Vagina (tissue), 2 donors: ENCODE measurements at regions not wholly inside any gene's neighbourhood (a gene's known extent, or its start where the extent isn't known, plus 50 kb on each side); places are given as distances from the start of the nearest gene placed in this dataset.

Experiments
- DNase-seq, 2 donors: peaks; one replicate each; pipeline ENCODE4 v3.0.0-alpha.2; 2017; ENCODE audit errors: extremely low spot score in 2 of 2
- H3K27ac ChIP-seq: fragments of 200-600 bp; sonication (generic); one replicate; pipeline ENCODE4 v1.5.1; 2019
- H3K27me3 ChIP-seq: fragments of 200-600 bp; sonication (generic); one replicate; pipeline ENCODE4 v1.5.1; 2019
- H3K36me3 ChIP-seq, 2 donors: fragments of 200-600 bp; sonication (generic); one replicate each; pipeline ENCODE4 v1.5.1; 2017 to 2019
- H3K4me1 ChIP-seq: fragments of 200-600 bp; sonication (generic); one replicate; pipeline ENCODE4 v1.5.1; 2019
- H3K4me3 ChIP-seq, 2 donors: fragments of 200-600 bp; sonication (generic); 1 replicate in 1 of 2; 2 replicates in 1 of 2; pipeline ENCODE4 v1.5.1; 2016 to 2019
- H3K9me3 ChIP-seq: fragments of 200-600 bp; sonication (generic); one replicate; pipeline ENCODE4 v1.5.1; 2019
- CTCF ChIP-seq, 3 experiments: fragments of 450-650 bp in 2 of 3; fragments of 200-600 bp in 1 of 3; sonication (generic) in 1 of 3; IDR thresholded peaks; one replicate each; pipeline ENCODE4 v1.5.1; 2017 to 2019; ENCODE audit warnings: antibody characterized with exemption in 3 of 3, mild to moderate bottlenecking in 2 of 3, moderate library complexity in 2 of 3
- POLR2A ChIP-seq, 2 donors: fragments of 450-650 bp; IDR thresholded peaks; one replicate each; pipeline ENCODE4 v1.6.1; 2017; ENCODE audit warnings: antibody characterized with exemption in 2 of 2, mild to moderate bottlenecking in 2 of 2, moderate library complexity in 2 of 2
- POLR2AphosphoS5 ChIP-seq, 2 donors: sonication (generic); formaldehyde crosslinking; IDR thresholded peaks; one replicate each; pipeline ENCODE4 v1.9.0; 2017; ENCODE audit warnings: antibody characterized with exemption in 2 of 2, mild to moderate bottlenecking in 2 of 2, low read depth in 1 of 2; ENCODE audit not compliant: insufficient read depth in 1 of 2
- intact Hi-C: fragments of 100-400 bp; cut with DNase I; formaldehyde crosslinking; loops from one replicate; pipeline ENCODE4 v1.15.1; 2023

GRCh38 chr7:3119963-3120362 is 76.3 kb upstream of the CARD11 start:
- intact Hi-C loops: no loop called here

GRCh38 chr7:3120513-3120912 is 76.8 kb upstream of the CARD11 start:
- H3K27ac ChIP-seq: no peak overlapping the region
- intact Hi-C loops: no loop called here
- no peak for DNase-seq
- no peaks in the 10 kb centered on the region for H3K27me3 ChIP-seq
- no peaks in the 10 kb centered on the region for H3K9me3 ChIP-seq
- H3K4me3 ChIP-seq: no peak overlapping the region
- no peaks in the 10 kb centered on the region for H3K36me3 ChIP-seq
- H3K4me1 ChIP-seq: no peaks in the 10 kb centered on the region
- TF ChIP-seq POLR2AphosphoS5 (IDR thresholded peaks at IDR 0.05; ENCODE audit: insufficient read depth in 1 of 2, low read depth in 1 of 2) (no peak), CTCF (IDR thresholded peaks at IDR 0.05) (no peak), POLR2A (IDR thresholded peaks at IDR 0.05) (no peak)

More at GRCh38 chr7:3119963-3120362, 76.3 kb upstream of the CARD11 start:
- no peak for DNase-seq
- Histone ChIP-seq H3K4me1 (no peaks in the 10 kb centered on the region), H3K27me3 (no peaks in the 10 kb centered on the region), H3K36me3 (no peaks in the 10 kb centered on the region), H3K4me3 (no peak overlapping the region), H3K9me3 (no peaks in the 10 kb centered on the region), H3K27ac (no peak overlapping the region)
- TF ChIP-seq CTCF (IDR thresholded peaks at IDR 0.05) (no peak), POLR2AphosphoS5 (IDR thresholded peaks at IDR 0.05; ENCODE audit: insufficient read depth in 1 of 2, low read depth in 1 of 2) (no peak), POLR2A (IDR thresholded peaks at IDR 0.05) (no peak)

- H3K9me3 ChIP-seq: no peaks in the 10 kb centered on the region
- no peaks in the 10 kb centered on the region for H3K4me1 ChIP-seq
- intact Hi-C loops: loop anchor here (5.0 kb wide), 1 partner anchor 1748 kb away; no protein-coding TSS in a partner anchor
- TF ChIP-seq CTCF (IDR thresholded peaks at IDR 0.05) (no peak), POLR2A (IDR thresholded peaks at IDR 0.05) (no peak), POLR2AphosphoS5 (IDR thresholded peaks at IDR 0.05; ENCODE audit: insufficient read depth in 1 of 2, low read depth in 1 of 2) (no peak)
- H3K4me3 ChIP-seq: no peak overlapping the region
- H3K27me3 ChIP-seq: no peaks in the 10 kb centered on the region
- DNase-seq: no peak
- no peak overlapping the region for H3K27ac ChIP-seq
- H3K36me3 ChIP-seq: no peaks in the 10 kb centered on the region
These were observed 85.3 kb upstream of the CARD11 start for GRCh38 chr7:3128857-3129490.

- no peak for DNase-seq
- TF ChIP-seq POLR2A (IDR thresholded peaks at IDR 0.05) (no peak), POLR2AphosphoS5 (IDR thresholded peaks at IDR 0.05; ENCODE audit: insufficient read depth in 1 of 2, low read depth in 1 of 2) (no peak), CTCF (IDR thresholded peaks at IDR 0.05) (no peak)
These were observed 90.2 kb upstream of the CARD11 start for GRCh38 chr7:3133811-3134385.

GRCh38 chr7:3134745-3135144 is 91.1 kb upstream of the CARD11 start:
- Histone ChIP-seq H3K9me3 (no peaks in the 10 kb centered on the region), H3K27ac (no peak overlapping the region), H3K36me3 (no peaks in the 10 kb centered on the region), H3K4me3 (no peak overlapping the region), H3K4me1 (no peaks in the 10 kb centered on the region), H3K27me3 (no peaks in the 10 kb centered on the region)
- no peak for DNase-seq
- intact Hi-C loops: no loop called here
- TF ChIP-seq POLR2A (IDR thresholded peaks at IDR 0.05) (no peak), POLR2AphosphoS5 (IDR thresholded peaks at IDR 0.05; ENCODE audit: insufficient read depth in 1 of 2, low read depth in 1 of 2) (no peak), CTCF (IDR thresholded peaks at IDR 0.05) (no peak)

More at GRCh38 chr7:3133811-3134385, 90.2 kb upstream of the CARD11 start:
- Histone ChIP-seq H3K4me1 (no peaks in the 10 kb centered on the region), H3K27me3 (no peaks in the 10 kb centered on the region), H3K4me3 (no peak overlapping the region), H3K9me3 (no peaks in the 10 kb centered on the region), H3K36me3 (no peaks in the 10 kb centered on the region), H3K27ac (no peak overlapping the region)
- intact Hi-C loops: no loop called here
